CD14-positive monocyte (primary cell): ENCODE measurements at regions not wholly inside any gene's neighbourhood (a gene's known extent, or its start where the extent isn't known, plus 50 kb on each side); places are given as distances from the start of the nearest gene placed in this dataset.

Source experiments
- DNase-seq, 3 donors: peaks; one replicate each; pipeline ENCODE4 v3.0.0-alpha.2; 2011 to 2022
- H2AFZ ChIP-seq: 2 replicates; pipeline ENCODE4 v1.6.0; 2012; ENCODE audit warnings: mild to moderate bottlenecking, low read depth, low read length, inconsistent platforms; ENCODE audit not compliant: insufficient read depth, poor library complexity, severe bottlenecking
- H3K27ac ChIP-seq, 2 donors: 1 replicate in 1 of 2; 2 replicates in 1 of 2; pipeline ENCODE4 v1.5.1; 2012 to 2013; ENCODE audit warnings: low read length in 2 of 2, control low read depth in 1 of 2, inconsistent platforms in 1 of 2, low read depth in 1 of 2, mild to moderate bottlenecking in 1 of 2
- H3K27me3 ChIP-seq, 2 donors: one replicate each; pipeline versions ENCODE4 v1.6.0 to v1.6.1; 2011 to 2013; ENCODE audit warnings: low read length in 2 of 2; ENCODE audit not compliant: control insufficient read depth in 2 of 2, insufficient read depth in 2 of 2
- H3K36me3 ChIP-seq, 2 donors: replicated peaks in 1 of 2; 1 replicate in 1 of 2; 2 replicates in 1 of 2; pipeline versions ENCODE4 v1.5.1 to v1.6.1; 2012 to 2013; ENCODE audit warnings: low read length in 2 of 2, control low read depth in 1 of 2, inconsistent platforms in 1 of 2, mild to moderate bottlenecking in 1 of 2; ENCODE audit not compliant: insufficient read depth in 2 of 2, control insufficient read depth in 1 of 2
- H3K4me1 ChIP-seq, 2 donors: 1 replicate in 1 of 2; 2 replicates in 1 of 2; pipeline versions ENCODE4 v1.5.1 to v1.6.1; 2012 to 2013; ENCODE audit warnings: low read length in 2 of 2, control low read depth in 1 of 2, inconsistent platforms in 1 of 2, mild to moderate bottlenecking in 1 of 2, moderate library complexity in 1 of 2; ENCODE audit not compliant: insufficient read depth in 2 of 2, control insufficient read depth in 1 of 2
- H3K4me2 ChIP-seq: replicated peaks from 2 replicates; pipeline ENCODE3; 2012; ENCODE audit warnings: low read length, moderate library complexity, mild to moderate bottlenecking; ENCODE audit not compliant: poor library complexity, severe bottlenecking; ENCODE audit errors: extremely low read depth
- H3K4me3 ChIP-seq, 3 experiments: fragments of 200-600 bp in 1 of 3; sonication (generic) in 1 of 3; replicated peaks in 1 of 3; 1 replicate in 2 of 3; 2 replicates in 1 of 3; pipeline ENCODE4 v1.5.1; 2011 to 2013; ENCODE audit warnings: low read length in 3 of 3, mild to moderate bottlenecking in 3 of 3, control low read depth in 2 of 3, low read depth in 2 of 3, inconsistent platforms in 1 of 3, moderate library complexity in 1 of 3
- H3K79me2 ChIP-seq: 2 replicates; pipeline ENCODE4 v1.6.0; 2012; ENCODE audit warnings: mild to moderate bottlenecking, control low read depth, inconsistent platforms, low read length, moderate library complexity; ENCODE audit not compliant: insufficient read depth
- H3K9ac ChIP-seq: 2 replicates; pipeline ENCODE4 v1.6.0; 2017; ENCODE audit warnings: low read length, mild to moderate bottlenecking; ENCODE audit not compliant: insufficient read depth, poor library complexity, severe bottlenecking
- H3K9me3 ChIP-seq, 2 donors: replicated peaks in 1 of 2; 1 replicate in 1 of 2; 2 replicates in 1 of 2; pipeline versions ENCODE4 v1.5.1 to v1.6.1; 2012 to 2013; ENCODE audit warnings: low read length in 2 of 2, control low read depth in 1 of 2; ENCODE audit not compliant: control insufficient read depth in 1 of 2, insufficient read depth in 1 of 2
- H4K20me1 ChIP-seq: 2 replicates; pipeline ENCODE4 v1.6.0; 2012; ENCODE audit warnings: mild to moderate bottlenecking, low read length, control low read depth, moderate library complexity; ENCODE audit not compliant: insufficient read depth
- H3K27ac Mint-ChIP-seq, 7 donors: one replicate each; pipeline ENCODE4 v1.8.0; 2020; ENCODE audit warnings: mild to moderate bottlenecking in 7 of 7, mixed read lengths in 7 of 7, moderate library complexity in 6 of 7, inconsistent platforms in 2 of 7
- H3K27me3 Mint-ChIP-seq, 3 donors: one replicate each; pipeline ENCODE4 v1.8.0; 2021 to 2022; ENCODE audit warnings: low read depth in 3 of 3, mild to moderate bottlenecking in 3 of 3, mixed read lengths in 3 of 3, moderate library complexity in 3 of 3, inconsistent platforms in 1 of 3
- H3K36me3 Mint-ChIP-seq, 2 donors: one replicate each; pipeline ENCODE4 v1.8.0; 2020; ENCODE audit warnings: mixed read lengths in 2 of 2, inconsistent platforms in 1 of 2, mild to moderate bottlenecking in 1 of 2
- H3K4me1 Mint-ChIP-seq: one replicate; pipeline ENCODE4 v1.8.0; 2020; ENCODE audit warnings: mild to moderate bottlenecking, mixed read lengths
- H3K4me3 Mint-ChIP-seq, 2 donors: one replicate each; pipeline ENCODE4 v1.8.0; 2020; ENCODE audit warnings: mild to moderate bottlenecking in 2 of 2, mixed read lengths in 2 of 2, moderate library complexity in 1 of 2
- H3K9me3 Mint-ChIP-seq, 7 donors: one replicate each; pipeline ENCODE4 v1.8.0; 2020 to 2022; ENCODE audit warnings: mixed read lengths in 7 of 7, mild to moderate bottlenecking in 6 of 7, moderate library complexity in 6 of 7, inconsistent platforms in 2 of 7
- WGBS: methylation state at CpG from one replicate; pipeline ENCODE4 v1.1.5; 2013; ENCODE audit warnings: missing lambda C conversion rate; ENCODE audit not compliant: insufficient coverage; 5-methylcytosine and 5-hydroxymethylcytosine counted together
- intact Hi-C, 2 donors: fragments of 100-400 bp; cut with micrococcal nuclease; formaldehyde crosslinking; loops; one replicate each; pipeline versions ENCODE4 v1.15.0 to v1.15.1; 2023
- TF ChIP-seq, protein P1 (sequence below): fragments of 200-600 bp; IDR thresholded peaks from one replicate; pipeline ENCODE4 v1.8.0; 2022; ENCODE audit warnings: antibody characterized with exemption, mild to moderate bottlenecking

DNA sequence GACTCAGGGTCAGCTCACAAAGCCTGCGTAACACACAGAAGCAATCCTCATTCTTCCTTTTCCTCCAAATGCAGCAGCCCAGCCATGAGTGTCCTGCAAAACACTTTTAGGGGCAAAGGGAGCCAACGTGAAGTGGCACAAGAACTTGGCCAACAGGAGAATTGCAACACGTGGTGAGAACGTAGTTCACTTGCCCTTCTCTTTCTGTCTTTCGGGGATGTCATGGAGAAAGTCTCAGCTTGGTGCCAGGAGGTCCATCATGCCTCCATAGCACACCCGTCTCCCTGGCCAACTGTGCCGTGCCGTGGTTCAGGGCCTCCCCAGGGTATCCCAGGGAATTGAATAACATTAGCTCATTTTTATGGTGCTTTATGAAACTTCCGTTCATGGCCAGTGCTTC lies 98.5 kb upstream of the ANO1 start:
- Mint-ChIP-seq H3K36me3 (no peaks in the 10 kb centered on the region), H3K9me3 (no peaks in the 10 kb centered on the region), H3K4me3 (no peak overlapping the region), H3K27me3 (peaks cover 16 to 43% (median 30%) of the 10 kb centered on the region in 3 donors), H3K27ac (no peak overlapping the region), H3K4me1 (no peaks in the 10 kb centered on the region)
- H3K9ac ChIP-seq: no peak overlapping the region
- no peaks in the 10 kb centered on the region for H3K4me1 ChIP-seq
- no peaks in the 10 kb centered on the region for H3K36me3 ChIP-seq
- no peak for DNase-seq
- TF ChIP-seq, protein P1, sequence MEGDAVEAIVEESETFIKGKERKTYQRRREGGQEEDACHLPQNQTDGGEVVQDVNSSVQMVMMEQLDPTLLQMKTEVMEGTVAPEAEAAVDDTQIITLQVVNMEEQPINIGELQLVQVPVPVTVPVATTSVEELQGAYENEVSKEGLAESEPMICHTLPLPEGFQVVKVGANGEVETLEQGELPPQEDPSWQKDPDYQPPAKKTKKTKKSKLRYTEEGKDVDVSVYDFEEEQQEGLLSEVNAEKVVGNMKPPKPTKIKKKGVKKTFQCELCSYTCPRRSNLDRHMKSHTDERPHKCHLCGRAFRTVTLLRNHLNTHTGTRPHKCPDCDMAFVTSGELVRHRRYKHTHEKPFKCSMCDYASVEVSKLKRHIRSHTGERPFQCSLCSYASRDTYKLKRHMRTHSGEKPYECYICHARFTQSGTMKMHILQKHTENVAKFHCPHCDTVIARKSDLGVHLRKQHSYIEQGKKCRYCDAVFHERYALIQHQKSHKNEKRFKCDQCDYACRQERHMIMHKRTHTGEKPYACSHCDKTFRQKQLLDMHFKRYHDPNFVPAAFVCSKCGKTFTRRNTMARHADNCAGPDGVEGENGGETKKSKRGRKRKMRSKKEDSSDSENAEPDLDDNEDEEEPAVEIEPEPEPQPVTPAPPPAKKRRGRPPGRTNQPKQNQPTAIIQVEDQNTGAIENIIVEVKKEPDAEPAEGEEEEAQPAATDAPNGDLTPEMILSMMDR: no peak
- H3K79me2 ChIP-seq: no peaks in the 10 kb centered on the region
- no peak overlapping the region for H3K27ac ChIP-seq
- no peaks in the 10 kb centered on the region for H4K20me1 ChIP-seq
- H3K27me3 ChIP-seq: peaks cover 3 to 14% of the 10 kb centered on the region in 2 donors
- H2AFZ ChIP-seq: no peak overlapping the region
- no peak overlapping the region for H3K4me3 ChIP-seq
- H3K4me2 ChIP-seq: no peak overlapping the region
- peaks cover 0 to 7% of the 10 kb centered on the region in 2 donors for H3K9me3 ChIP-seq
- intact Hi-C loops: no loop called here
- WGBS: 77% methylated on average over 6 of the region's 9 CpGs

DNA sequence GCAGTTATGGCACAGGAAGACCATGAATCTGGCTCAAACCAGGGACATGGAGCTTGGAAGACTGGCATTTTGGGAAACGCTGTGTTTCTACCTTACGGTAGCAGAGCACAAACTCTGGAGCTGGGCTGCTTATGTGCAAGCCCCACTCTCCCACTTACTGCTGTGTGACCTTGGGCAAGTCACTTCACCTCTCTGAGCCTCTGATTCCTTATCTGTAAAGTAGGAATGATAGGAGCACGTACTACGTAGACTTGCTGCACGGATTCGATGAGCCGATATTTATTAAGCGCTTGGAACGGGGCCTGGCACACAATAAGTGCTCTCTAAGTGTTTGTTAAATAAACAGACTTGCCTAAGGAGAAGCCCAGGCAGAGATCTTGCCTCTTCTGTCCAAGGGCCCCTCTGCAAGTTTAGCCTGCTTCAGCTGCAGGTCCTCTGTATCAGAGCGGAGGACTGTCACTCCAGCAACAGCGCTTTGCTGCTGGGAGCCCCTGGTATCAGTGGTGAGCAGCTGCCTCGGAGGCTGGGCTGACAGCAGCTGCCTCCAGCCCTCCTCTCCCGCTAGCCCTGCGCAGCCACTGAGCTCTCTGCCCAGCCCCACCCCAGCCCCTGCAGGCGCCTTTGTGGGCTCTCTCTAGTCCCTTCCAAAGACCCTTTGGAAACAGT lies 96.9 kb upstream of the ANO1 start:
- intact Hi-C loops: no loop called here
- Mint-ChIP-seq H3K9me3 (peaks cover 0 to 9% (median 0%) of the 10 kb centered on the region in 7 donors), H3K4me3 (no peak overlapping the region), H3K4me1 (no peaks in the 10 kb centered on the region), H3K27ac (no peak overlapping the region), H3K36me3 (no peaks in the 10 kb centered on the region), H3K27me3 (peaks cover 26 to 58% (median 43%) of the 10 kb centered on the region in 3 donors)
- Histone ChIP-seq H3K4me1 (no peaks in the 10 kb centered on the region), H3K9ac (no peak overlapping the region), H2AFZ (no peak overlapping the region), H3K36me3 (no peaks in the 10 kb centered on the region), H3K4me2 (no peak overlapping the region), H3K27ac (no peak overlapping the region), H3K9me3 (peaks cover 0 to 15% of the 10 kb centered on the region in 2 donors), H4K20me1 (no peaks in the 10 kb centered on the region), H3K27me3 (peaks cover 11 to 29% of the 10 kb centered on the region in 2 donors), H3K79me2 (no peaks in the 10 kb centered on the region), H3K4me3 (no peak overlapping the region)
- TF ChIP-seq, protein P1: no peak
- WGBS: 81% methylated on average over 7 of the region's 15 CpGs
- DNase-seq: no peak
